ENCODE measurements at regions not wholly inside any gene's neighbourhood (a gene's known extent, or its start where the extent isn't known, plus 50 kb on each side); places are given as distances from the start of the nearest gene placed in this dataset.
"Not testable (repeated sequence)": the region's sequence is repeated elsewhere in the genome, so short reads cannot be mapped to it uniquely, and the experiment has no call there.

DNA sequence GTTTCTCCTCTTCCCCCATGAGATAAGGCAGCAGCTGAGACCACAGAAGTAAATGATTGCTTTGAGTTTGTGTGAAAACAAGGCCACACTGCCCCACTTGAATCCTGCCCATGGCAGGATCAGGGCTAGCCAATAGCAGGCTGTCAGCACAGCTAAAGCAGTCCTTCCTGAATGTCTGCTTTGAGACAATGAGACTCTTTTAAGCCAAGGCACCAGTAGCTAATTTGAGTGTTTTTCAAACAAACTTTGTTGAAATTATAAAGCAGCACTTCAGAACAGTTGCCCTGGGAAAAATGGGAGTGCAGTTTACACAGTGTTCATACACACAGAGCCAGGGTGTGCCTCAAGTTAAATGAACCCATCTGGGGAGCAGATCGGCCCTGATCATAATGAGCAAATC is 103.5 kb upstream of the OR5AK2 start:
- peak in 2 of 11 donors; percentile 1 for DNase-seq (ENCODE audit: extremely low read depth in 1 of 11, low read depth in 9 of 11, low spot score in 4 of 11)

DNA sequence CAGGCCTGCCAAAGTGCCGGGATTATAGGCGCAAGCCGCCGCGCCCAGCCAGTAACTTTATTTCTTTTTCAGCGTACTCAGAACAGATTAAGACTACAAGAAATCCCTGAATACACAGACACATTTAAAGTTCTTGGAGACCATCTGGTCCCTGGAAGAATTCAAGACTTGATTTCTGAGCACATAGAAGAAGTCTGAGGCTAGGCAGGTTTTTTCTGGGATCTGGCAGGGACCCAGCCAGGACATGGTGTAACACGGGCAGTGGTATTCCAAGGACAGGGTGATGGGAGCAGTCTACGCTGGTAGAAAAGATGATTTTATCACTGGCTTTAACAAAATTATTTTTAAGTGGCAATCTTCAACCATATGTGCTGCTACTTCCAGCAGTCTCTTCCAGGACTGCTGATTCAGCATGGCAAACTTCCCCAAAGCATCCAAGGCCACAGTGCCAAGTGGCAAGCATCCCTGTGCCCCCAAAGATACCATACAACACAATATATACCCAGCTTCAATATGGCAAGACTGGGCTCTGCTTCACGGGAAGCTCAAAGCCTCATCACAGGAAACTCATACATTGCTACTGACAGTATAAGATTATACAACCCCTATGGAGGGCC is 105.2 kb upstream of the OR5AK2 start:
- DNase-seq (ENCODE audit: extremely low read depth in 1 of 11, low read depth in 9 of 11, low spot score in 4 of 11): no peak

DNA sequence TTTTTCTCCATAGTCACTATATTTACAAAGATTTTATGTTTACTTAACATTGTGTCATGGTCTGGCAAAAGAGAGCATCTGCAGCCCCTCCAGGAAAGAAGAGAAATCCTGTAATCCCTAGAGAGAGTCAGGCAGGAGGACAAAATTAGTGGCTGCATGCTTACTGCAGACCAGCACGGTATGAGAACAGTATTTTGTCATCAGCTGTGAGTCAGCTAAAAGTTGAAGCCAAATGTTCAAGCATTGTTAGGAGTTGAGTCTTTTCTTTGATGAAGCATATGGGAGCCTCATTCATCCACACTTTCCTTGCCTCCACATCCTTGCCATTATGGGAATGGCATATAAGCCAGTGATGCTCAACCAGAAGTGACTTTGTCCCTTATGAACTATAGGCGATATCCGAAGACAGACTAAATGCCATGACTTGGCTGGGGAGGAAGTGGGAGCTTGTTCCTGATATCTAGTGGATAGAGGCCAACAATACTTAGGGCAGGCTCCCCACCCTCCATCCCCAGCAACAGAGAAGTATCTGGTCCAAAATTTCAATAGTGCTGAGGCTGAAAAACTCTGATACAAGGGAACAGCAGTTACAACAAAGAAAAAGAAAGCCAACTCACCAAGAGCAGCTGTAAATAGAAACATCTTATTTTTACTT is 112.0 kb upstream of the OR5AK2 start:
- no peak for DNase-seq (ENCODE audit: extremely low read depth in 1 of 11, low read depth in 9 of 11, low spot score in 4 of 11)

DNA sequence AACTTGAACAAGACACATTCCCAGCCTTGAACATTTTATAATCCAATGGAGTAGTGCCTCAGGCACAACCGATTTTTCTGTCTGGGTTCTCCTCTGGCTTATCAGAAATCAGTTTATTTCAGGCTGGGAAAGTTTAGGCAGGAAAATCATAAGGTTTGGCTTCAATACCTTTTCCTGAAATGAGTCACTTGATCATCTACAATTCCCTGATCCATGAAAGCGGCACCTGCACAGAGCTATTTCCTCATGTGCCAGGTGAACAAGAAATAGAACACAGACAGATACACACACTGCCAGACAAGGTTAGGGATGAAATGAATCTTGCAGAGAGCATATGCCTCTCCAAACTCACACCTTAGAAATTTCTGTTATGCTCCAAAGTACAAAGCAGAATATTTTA is 106.7 kb upstream of the OR9G4 start:
- DNase-seq (ENCODE audit: extremely low read depth in 1 of 11, low read depth in 9 of 11, low spot score in 4 of 11): no peak

DNA sequence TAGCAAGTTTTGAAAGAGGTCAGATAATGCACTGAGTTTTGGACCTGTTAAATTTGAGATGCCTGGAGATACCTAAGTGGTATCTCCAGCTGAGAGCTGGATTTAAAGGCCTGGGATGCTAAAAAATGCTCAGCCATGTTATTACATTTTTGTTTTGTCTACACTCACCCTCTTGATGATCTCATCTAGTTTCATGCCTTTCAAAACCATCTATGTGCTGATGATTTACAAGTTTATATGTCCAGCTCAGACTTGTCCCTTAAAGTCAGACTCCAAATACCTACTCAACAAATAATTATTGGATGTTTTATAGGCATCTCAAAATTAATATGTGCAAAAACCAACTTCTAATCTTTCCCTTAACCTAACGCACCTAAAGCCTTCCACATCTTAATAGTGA is 103.6 kb upstream of the OR9G4 start:
- DNase-seq (ENCODE audit: extremely low read depth in 1 of 11, low read depth in 9 of 11, low spot score in 4 of 11): no peak

DNA sequence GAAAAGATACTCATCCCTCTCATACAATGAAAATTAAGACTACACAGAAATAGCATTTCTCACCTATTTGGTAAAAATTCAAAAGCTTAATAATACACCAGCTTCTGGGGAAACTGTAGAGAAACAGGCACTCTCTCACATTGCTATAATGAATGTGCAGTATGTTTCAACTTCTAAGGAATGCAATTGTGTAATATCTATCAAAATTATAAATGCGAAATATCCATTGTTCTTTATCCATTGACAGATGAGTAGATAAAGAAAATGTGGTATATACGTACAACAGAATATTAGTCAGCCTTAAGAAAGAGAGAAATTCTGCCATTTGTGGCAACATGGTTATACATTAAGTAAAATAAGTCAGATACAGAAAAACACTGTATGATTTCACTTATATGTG is 101.4 kb upstream of the OR9G4 start:
- DNase-seq (ENCODE audit: extremely low read depth in 1 of 11, low read depth in 9 of 11, low spot score in 4 of 11): no peak

DNA sequence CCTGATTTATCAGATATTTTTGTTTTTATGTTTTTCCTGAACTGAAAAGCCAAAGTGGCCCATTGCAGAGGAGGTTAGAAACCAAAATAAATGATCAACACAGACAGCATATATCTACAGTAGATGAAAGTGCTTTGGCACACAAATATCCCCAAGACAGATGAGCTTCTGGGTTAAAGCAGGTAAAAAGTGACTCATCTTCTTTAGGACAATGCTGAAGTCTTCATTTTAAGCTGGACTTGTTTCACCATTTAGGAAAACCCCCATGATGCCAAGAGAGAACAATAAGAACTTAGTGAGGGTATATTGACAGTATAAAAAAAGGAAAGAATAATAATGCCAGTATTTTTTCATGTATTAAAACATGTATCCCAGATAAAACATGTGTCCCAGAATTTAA is 100.8 kb upstream of the OR9G4 start:
- DNase-seq (ENCODE audit: extremely low read depth in 1 of 11, low read depth in 9 of 11, low spot score in 4 of 11): no peak

DNA sequence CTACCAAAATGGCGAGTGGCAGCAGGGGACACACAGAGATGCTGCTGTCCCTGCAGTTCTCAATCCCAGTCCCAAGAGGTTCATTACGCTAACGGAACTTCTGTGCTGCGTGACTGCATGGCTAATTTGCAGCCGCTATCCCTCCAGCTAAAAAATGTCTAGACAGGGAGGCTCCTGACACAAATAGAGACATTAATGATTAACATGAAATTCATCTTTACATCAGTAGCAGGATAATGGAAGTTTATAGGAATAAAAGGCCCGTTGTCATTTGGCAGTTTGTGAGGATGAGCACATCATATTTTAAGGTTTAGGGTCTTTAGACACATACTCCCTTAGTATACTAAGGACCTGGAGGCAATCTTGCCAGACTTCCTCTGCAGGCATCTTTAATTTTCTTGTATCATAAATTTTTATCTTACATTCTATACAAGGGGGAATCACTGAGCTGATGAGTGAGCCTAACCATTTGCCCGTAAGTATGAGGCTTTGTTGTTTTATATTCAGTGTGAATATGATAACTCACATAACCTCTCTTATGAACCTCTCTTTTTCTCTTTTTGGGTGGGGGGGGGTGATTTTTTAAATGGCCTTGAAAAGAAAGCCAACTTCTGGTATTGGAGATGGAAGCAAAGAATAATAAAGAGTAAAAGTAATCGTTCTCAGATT is 99.8 kb upstream of the OR9G4 start:
- DNase-seq (ENCODE audit: extremely low read depth in 1 of 11, low read depth in 9 of 11, low spot score in 4 of 11): no peak

DNA sequence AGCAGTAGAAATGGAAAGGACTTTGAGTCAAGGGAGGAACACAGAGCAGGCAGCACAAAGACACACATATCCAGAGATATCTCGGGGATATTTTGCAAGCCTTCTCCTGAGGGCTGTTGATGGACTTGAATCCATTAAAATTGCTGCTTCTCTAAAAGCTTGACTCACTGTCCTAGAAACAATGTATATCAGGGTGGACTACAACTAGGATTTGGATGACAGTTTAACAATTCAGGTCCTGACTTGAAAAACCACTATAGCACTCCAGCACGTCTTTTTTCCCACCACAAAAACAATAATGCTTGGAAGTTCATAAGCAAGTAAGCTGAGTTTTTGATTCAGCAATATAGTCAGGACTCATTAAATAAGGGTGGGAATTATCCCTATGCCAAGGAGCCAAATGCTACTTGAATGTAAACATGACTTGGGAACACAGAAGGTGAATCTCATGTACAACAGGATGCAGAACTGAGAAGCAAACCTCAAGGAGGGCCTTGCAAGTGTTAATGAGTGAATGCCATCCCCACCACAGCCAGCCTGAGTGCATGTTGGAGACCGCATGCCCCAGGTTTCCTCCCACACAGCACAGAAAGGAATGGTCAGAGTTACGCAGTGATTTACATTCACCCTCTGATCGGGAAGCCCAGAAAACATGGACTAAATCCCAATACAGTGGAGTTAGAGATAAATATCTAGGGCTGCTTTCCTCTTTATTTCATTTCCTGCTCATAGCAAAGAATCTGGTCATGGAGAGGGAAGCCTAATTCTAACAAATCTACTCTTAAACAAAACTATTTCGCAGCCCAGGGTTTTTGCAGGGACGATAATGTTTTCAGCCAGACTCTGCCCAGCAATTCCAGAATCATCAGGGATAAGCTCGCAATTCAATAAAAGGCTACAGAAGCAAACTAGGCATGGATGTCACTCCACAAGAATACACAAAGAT is 98.4 kb upstream of the OR9G4 start:
- peak in 10 of 11 donors; percentile 12 to 62 (median 40) for DNase-seq (ENCODE audit: extremely low read depth in 1 of 11, low read depth in 9 of 11, low spot score in 4 of 11)

DNA sequence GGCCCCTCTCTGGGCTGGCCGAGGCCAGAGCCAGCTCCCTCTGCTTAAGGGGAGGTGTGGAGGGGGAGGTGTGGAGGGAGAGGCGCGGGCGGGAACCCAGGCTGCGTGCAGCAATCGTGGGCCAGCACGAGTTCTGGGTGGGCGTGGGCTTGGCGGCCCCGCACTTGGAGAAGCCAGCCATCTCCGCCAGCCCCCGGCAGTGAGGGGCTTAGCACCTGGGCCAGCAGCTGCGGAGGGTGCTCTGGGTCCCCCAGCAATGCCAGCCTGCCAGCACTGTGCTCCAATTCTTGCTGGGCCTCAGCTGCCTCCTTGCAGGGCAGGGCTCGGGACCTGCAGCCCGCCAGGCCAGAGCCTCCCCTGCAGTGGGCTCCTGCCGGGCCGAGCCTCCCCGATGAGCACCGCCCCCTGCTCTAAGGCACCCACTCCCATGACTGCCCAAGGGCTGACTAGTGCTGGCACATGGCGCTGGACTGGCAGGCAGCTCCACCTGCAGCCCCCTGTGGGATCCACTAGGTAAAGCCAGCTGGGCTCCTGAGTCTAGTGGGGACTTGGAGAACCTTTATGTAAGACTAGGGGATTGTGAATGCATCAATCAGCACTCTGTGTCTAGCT is 96.7 kb upstream of the OR9G4 start:
- DNase-seq (ENCODE audit: extremely low read depth in 1 of 11, low read depth in 9 of 11, low spot score in 4 of 11): no peak

DNA sequence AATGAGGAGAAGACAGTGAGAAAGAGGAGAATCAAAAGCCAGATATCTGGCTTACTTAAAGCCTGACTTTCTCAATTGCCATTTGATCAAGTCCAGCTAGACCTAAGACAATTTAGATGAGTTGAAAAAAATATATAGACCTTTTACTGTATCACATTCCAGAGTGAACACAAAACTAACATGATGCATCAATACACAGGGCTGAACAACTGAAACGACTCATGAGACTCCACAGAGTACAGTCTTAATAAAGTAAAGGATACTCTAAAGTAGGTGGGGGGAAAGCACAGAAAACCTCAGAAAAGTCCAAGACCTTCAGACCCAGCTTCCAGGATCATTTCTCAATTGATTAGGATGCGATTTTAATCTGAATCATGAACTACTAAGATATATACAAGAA is 95.3 kb upstream of the OR9G4 start:
- DNase-seq (ENCODE audit: extremely low read depth in 1 of 11, low read depth in 9 of 11, low spot score in 4 of 11): no peak

DNA sequence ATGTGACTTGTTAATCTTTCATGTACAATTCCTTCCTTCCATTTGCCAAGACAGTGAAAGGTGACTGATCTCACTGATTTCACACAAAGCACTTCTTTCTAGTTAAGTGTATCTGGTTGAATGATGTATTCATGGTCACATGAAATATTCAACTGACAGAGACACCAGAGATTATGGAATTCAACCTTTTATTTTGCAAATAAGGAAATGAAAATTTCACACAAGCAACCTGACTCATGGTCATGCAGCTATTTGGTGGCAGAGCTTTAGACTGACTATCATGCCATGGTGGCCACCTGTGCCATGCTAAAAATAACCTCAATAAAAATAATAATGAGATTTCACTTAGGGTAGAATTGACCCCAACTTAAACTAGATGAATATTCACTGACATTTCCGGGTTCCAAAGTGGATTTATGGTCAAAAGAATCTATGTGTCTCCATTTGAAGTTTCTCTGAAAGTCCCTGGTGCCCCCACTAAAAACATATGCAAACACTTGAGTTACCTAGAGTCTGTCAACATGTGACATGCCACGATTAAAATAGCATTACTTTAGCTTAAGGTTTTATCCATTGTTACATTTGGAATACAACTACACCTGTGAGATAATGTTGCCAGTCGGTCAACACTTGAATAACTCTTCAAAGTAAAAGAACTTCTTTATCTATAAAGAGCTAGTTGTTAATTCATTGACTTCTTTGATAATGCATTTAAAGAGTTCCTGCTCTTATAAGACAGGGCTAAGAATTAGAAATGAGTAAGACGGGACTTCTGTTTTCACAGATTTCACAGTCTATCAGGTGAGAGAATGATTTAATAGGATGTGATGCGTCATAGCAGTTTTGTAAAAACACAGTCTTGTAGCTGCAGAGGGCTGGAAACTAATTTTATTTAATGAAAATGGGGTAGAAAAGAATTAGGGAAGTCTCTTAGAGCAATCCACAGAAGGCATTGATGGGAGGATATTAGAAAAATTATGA is 94.6 kb upstream of the OR9G4 start:
- no peak for DNase-seq (ENCODE audit: extremely low read depth in 1 of 11, low read depth in 9 of 11, low spot score in 4 of 11)

DNA sequence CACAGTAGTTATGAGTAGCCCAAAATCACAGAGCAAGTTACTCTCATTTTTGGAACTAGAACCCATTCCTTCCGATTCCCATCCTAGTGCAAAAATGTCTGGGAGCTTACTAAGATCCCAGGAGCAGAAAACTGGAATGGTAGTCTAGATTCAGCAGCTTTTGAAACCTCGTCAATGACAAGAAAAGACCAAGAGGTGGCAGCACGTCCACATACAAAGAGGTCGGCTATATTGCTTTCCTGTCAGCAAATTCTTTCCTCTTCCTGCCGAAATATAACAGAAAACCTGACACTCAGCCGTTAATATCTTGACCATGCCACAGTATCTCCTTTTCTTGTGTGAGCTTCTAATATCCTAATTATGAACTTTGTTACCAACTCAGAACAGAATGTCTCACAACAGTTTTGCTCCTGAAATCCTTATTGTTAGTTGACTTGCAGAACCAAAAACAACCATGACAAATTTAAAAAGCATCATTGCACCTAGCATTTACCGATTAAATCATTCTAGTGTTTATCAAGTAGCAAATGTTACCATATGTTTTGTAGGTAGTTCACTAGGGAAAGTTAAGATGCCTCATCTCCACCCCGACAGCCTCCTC is 92.8 kb upstream of the OR9G4 start:
- peak; percentile 22 to 57 (median 39) for DNase-seq (ENCODE audit: extremely low read depth in 1 of 11, low read depth in 9 of 11, low spot score in 4 of 11)

DNA sequence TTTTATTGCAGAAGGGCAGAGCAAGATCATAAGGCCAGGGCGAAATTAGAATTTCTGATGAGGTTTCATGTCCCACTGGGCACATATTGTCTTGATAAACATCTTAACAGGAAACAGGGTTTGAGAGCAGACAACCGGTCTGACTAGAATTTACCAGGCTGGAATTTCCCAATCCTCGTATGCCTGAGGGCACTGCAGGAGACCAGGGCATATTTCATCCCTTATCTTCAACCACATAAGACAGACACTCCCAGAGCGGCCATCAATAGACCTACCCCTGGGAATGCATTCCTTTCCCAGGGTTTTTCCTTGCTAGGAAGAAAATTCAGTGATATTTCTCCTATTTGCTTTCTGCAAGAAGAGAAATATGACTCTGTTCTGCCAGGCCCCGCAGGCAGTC is 78.9 kb upstream of the OR9G4 start:
- DNase-seq (ENCODE audit: extremely low read depth in 1 of 11, low read depth in 9 of 11, low spot score in 4 of 11): not testable (repeated sequence)

DNA sequence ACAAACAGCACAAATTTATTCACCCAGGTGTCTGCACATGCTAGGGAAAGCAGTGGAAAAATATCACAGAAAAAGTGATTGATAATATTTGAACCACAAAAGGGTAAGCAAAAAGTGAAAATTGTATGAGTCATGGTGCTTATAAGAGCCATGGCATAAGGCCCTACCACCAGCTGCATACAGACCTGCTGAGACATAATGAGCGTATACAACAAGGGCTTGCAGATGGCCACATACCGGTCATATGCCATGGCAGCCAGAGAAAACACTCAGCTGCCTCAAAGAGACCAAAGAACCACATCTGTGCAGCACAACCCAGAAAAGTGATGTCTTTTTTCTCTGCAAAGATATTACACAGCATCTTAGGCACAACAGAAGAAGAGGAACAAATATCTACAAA is 71.4 kb upstream of the OR9G4 start:
- no peak for DNase-seq (ENCODE audit: extremely low read depth in 1 of 11, low read depth in 9 of 11, low spot score in 4 of 11)

DNA sequence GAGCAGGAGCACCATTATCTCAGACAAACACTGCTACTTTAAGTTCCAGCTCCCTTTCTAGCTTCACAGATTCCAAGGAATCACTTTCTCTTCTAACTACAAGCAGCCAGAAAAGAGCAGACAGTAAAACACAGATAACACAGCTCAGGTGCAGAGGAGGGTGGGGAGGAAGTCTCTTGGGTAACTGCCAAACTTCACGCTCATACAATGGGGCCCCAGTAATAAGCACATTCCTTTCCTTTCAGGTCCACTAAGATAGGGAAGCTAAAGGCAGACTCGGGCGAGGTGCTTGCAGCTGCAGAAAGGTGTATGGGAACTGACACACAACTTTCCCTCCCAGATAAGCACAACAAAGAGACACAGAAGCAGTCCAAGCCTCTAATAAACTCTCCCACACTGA is 69.2 kb upstream of the OR9G4 start:
- no peak for DNase-seq (ENCODE audit: extremely low read depth in 1 of 11, low read depth in 9 of 11, low spot score in 4 of 11)

DNA sequence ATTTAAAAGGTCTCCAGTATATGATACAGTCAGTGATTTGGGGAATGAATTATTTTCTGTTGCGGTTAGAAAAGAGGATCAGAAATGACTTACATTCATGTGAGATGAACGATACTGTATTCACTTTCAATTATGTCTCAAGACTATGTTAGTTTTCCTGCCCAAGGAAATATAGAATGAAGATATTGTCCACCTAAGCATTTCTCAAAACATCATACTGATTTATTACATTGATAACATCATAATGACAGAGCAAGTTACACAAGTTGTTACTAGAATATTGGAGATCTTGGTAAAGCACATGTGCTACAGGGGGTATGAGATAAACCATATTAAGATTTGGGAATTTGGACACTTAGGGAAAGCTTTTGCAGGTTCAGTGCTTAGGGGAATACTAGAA is 67.8 kb upstream of the OR9G4 start:
- DNase-seq (ENCODE audit: extremely low read depth in 1 of 11, low read depth in 9 of 11, low spot score in 4 of 11): no peak

DNA sequence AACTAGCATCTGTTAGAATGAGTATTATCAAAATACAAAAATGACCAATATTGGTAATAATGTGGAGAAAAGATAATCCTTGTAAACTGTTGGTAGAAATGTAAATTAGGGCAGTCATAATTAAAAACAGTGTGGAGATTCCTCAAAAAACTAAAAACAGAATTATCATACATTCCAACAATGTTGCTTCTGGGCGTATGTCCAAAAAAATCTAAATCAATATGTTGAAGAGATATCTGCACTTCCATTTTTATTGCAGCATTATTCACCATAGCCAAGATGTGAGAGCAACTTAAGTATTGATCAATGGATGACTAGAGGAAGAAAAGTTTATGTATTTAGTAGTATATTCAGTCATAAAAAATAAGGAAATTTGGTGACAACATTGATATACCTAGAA is 59.8 kb upstream of the OR9G4 start:
- no peak for DNase-seq (ENCODE audit: extremely low read depth in 1 of 11, low read depth in 9 of 11, low spot score in 4 of 11)
